ENCODE measurements at regions not wholly inside any gene's neighbourhood (a gene's known extent, or its start where the extent isn't known, plus 50 kb on each side); places are given as distances from the start of the nearest gene placed in this dataset.

- no peak overlapping the region for H3K4me2 ChIP-seq (ENCODE audit: unreplicated experiment)
- no peaks in the 10 kb centered on the region for H3K4me1 ChIP-seq (ENCODE audit: insufficient read depth)
- 56 to 73% methylated on average over 2 of the region's 2 CpGs for WGBS, 2 experiments (ENCODE audit: low coverage in 1 of 2, low lambda C conversion rate in 2 of 2, missing lambda C conversion rate in 2 of 2)
- H3K36me3 ChIP-seq (ENCODE audit: low read depth): no peaks in the 10 kb centered on the region
- in situ Hi-C loops (cut with MboI): no loop called here
- H3F3A ChIP-seq (ENCODE audit: insufficient read depth): no peaks in the 10 kb centered on the region
- no peaks in the 10 kb centered on the region for H3K27me3 ChIP-seq (replicated peaks; ENCODE audit: insufficient read depth)
- no peaks in the 10 kb centered on the region for H3K9me2 ChIP-seq (ENCODE audit: insufficient read depth)
- H2AFZ ChIP-seq: no peak overlapping the region
- H4K20me1 ChIP-seq (ENCODE audit: insufficient read depth): no peaks in the 10 kb centered on the region
- H3K79me2 ChIP-seq (ENCODE audit: insufficient read depth): no peaks in the 10 kb centered on the region
- H3K27ac ChIP-seq: no peak overlapping the region
- H3K4me3 ChIP-seq: no peak overlapping the region
- TF ChIP-seq EZH2phosphoT487 (IDR thresholded peaks at IDR 0.05; ENCODE audit: insufficient read depth, low read depth) (no peak), EZH2 (IDR thresholded peaks at IDR 0.05; ENCODE audit: insufficient read depth, poor library complexity, severe bottlenecking) (no peak)
- no peak overlapping the region for H3K9ac ChIP-seq
- no peak for DNase-seq
- no peaks in the 10 kb centered on the region for H3K9me3 ChIP-seq (ENCODE audit: low read depth)
Measured at GRCh38 chr6:164087211-164087610, 672.7 kb downstream of the QKI start.

- H3K36me3 ChIP-seq (ENCODE audit: low read depth): no peaks in the 10 kb centered on the region
- in situ Hi-C loops (cut with MboI): no loop called here
- no peaks in the 10 kb centered on the region for H3K4me1 ChIP-seq (ENCODE audit: insufficient read depth)
- no peak overlapping the region for H2AFZ ChIP-seq
- WGBS, 2 experiments (ENCODE audit: low coverage in 1 of 2, low lambda C conversion rate in 2 of 2, missing lambda C conversion rate in 2 of 2): 57 to 59% methylated on average over 24 to 25 of the region's 25 CpGs
- TF ChIP-seq EZH2 (IDR thresholded peaks at IDR 0.05; ENCODE audit: insufficient read depth, poor library complexity, severe bottlenecking) (no peak), EZH2phosphoT487 (IDR thresholded peaks at IDR 0.05; ENCODE audit: insufficient read depth, low read depth) (no peak)
- no peaks in the 10 kb centered on the region for H4K20me1 ChIP-seq (ENCODE audit: insufficient read depth)
- no peaks in the 10 kb centered on the region for H3K27me3 ChIP-seq (replicated peaks; ENCODE audit: insufficient read depth)
- no peaks in the 10 kb centered on the region for H3K9me3 ChIP-seq (ENCODE audit: low read depth)
- H3K27ac ChIP-seq: no peak overlapping the region
- H3F3A ChIP-seq (ENCODE audit: insufficient read depth): no peaks in the 10 kb centered on the region
- H3K4me2 ChIP-seq (ENCODE audit: unreplicated experiment): no peak overlapping the region
- no peaks in the 10 kb centered on the region for H3K79me2 ChIP-seq (ENCODE audit: insufficient read depth)
- DNase-seq: no peak
- H3K4me3 ChIP-seq: no peak overlapping the region
- no peaks in the 10 kb centered on the region for H3K9me2 ChIP-seq (ENCODE audit: insufficient read depth)
- H3K9ac ChIP-seq: no peak overlapping the region
Measured at GRCh38 chr6:164086076-164086887, 671.8 kb downstream of the QKI start.

GRCh38 chr6:164085091-164086075, 670.9 kb downstream of the QKI start:
- 67 to 71% methylated on average over 32 to 33 of the region's 33 CpGs for whole genome bisulfite sequencing, 2 experiments (ENCODE audit: low coverage in 1 of 2, low lambda C conversion rate in 2 of 2, missing lambda C conversion rate in 2 of 2)
- no peaks in the 10 kb centered on the region for H3K27me3 ChIP-seq (replicated peaks; ENCODE audit: insufficient read depth)
- TF ChIP-seq EZH2phosphoT487 (IDR thresholded peaks at IDR 0.05; ENCODE audit: insufficient read depth, low read depth) (no peak), EZH2 (IDR thresholded peaks at IDR 0.05; ENCODE audit: insufficient read depth, poor library complexity, severe bottlenecking) (no peak)
- no peak overlapping the region for H3K27ac ChIP-seq
- H3K4me2 ChIP-seq (ENCODE audit: unreplicated experiment): no peak overlapping the region
- no peaks in the 10 kb centered on the region for H3K9me3 ChIP-seq (ENCODE audit: low read depth)
- peak; percentile 2 for DNase-seq
- H3K9ac ChIP-seq: no peak overlapping the region
- no peaks in the 10 kb centered on the region for H3K9me2 ChIP-seq (ENCODE audit: insufficient read depth)
- no peaks in the 10 kb centered on the region for H3K36me3 ChIP-seq (ENCODE audit: low read depth)
- no peaks in the 10 kb centered on the region for H4K20me1 ChIP-seq (ENCODE audit: insufficient read depth)
- H2AFZ ChIP-seq: no peak overlapping the region
- H3K79me2 ChIP-seq (ENCODE audit: insufficient read depth): no peaks in the 10 kb centered on the region
- H3K4me3 ChIP-seq: no peak overlapping the region
- H3K4me1 ChIP-seq (ENCODE audit: insufficient read depth): no peaks in the 10 kb centered on the region
- H3F3A ChIP-seq (ENCODE audit: insufficient read depth): no peaks in the 10 kb centered on the region
- in situ Hi-C loops (cut with MboI): no loop called here

GRCh38 chr6:164079275-164079600, 664.7 kb downstream of the QKI start:
- in situ Hi-C loops (cut with MboI): no loop called here

More at GRCh38 chr6:164079275-164079600, 664.7 kb downstream of the QKI start:
- no peak for DNase-seq
- no peak overlapping the region for H3K4me3 ChIP-seq
- no peak overlapping the region for H2AFZ ChIP-seq
- no peaks in the 10 kb centered on the region for H3K4me1 ChIP-seq (ENCODE audit: insufficient read depth)
- H3K27me3 ChIP-seq (replicated peaks; ENCODE audit: insufficient read depth): no peaks in the 10 kb centered on the region
- WGBS, 2 experiments (ENCODE audit: low coverage in 1 of 2, low lambda C conversion rate in 2 of 2, missing lambda C conversion rate in 2 of 2): 38 to 42% methylated on average over 6 of the region's 6 CpGs
- no peaks in the 10 kb centered on the region for H3K79me2 ChIP-seq (ENCODE audit: insufficient read depth)
- H3K36me3 ChIP-seq (ENCODE audit: low read depth): no peaks in the 10 kb centered on the region
- no peaks in the 10 kb centered on the region for H4K20me1 ChIP-seq (ENCODE audit: insufficient read depth)
- no peak for TF ChIP-seq EZH2phosphoT487 (IDR thresholded peaks at IDR 0.05; ENCODE audit: insufficient read depth, low read depth)
- no peak overlapping the region for H3K4me2 ChIP-seq (ENCODE audit: unreplicated experiment)
- H3K27ac ChIP-seq: no peak overlapping the region
- H3K9me2 ChIP-seq (ENCODE audit: insufficient read depth): no peaks in the 10 kb centered on the region
- H3K9ac ChIP-seq: no peak overlapping the region
- no peaks in the 10 kb centered on the region for H3F3A ChIP-seq (ENCODE audit: insufficient read depth)
- no peaks in the 10 kb centered on the region for H3K9me3 ChIP-seq (ENCODE audit: low read depth)
